Caco-2 (cell line): ENCODE measurements at regions not wholly inside any gene's neighbourhood (a gene's known extent, or its start where the extent isn't known, plus 50 kb on each side); places are given as distances from the start of the nearest gene placed in this dataset.

Source experiments
- BruUV-seq: library from RNA; stranded (reverse); fragments of 400-500 nt; replicated peaks from 2 replicates; lab custom pipeline; 2021; lab: Mats Ljungman, UMichigan
- CTCF ChIA-PET: fragments of 300-600 bp; sonication (Branson Sonifier 250); formaldehyde crosslinking; loops from one replicate; lab custom pipeline; 2022; ENCODE audit warnings: antibody characterized with exemption; lab: Charles Lee
- POLR2A ChIA-PET: fragments of 300-600 bp; sonication (Branson Sonifier 250); formaldehyde crosslinking; loops from one replicate; lab custom pipeline; 2022; ENCODE audit warnings: antibody characterized with exemption; lab: Charles Lee
- DNase-seq, 2 experiments: peaks; one replicate each; pipeline versions ENCODE4 v3.0.0 to v3.0.0-alpha.2; 2020 to 2022
- H3K27me3 ChIP-seq: replicated peaks from 2 replicates; pipeline ENCODE4 v1.6.0; 2011; ENCODE audit warnings: low read length; ENCODE audit not compliant: control insufficient read depth, insufficient read depth
- H3K36me3 ChIP-seq: 2 replicates; pipeline ENCODE4 v1.5.1; 2011; ENCODE audit warnings: low read length; ENCODE audit not compliant: control insufficient read depth, insufficient read depth
- H3K4me1 ChIP-seq: fragments of 250-450 bp; sonication (Bioruptor Pico); 2 replicates; pipeline ENCODE4 v1.5.1; 2020; ENCODE audit warnings: mild to moderate bottlenecking
- H3K4me3 ChIP-seq: 2 replicates; pipeline ENCODE4 v1.5.1; 2011; ENCODE audit warnings: low read depth, mild to moderate bottlenecking, control low read depth, low read length
- H3K9me3 ChIP-seq: fragments of 250-450 bp; sonication (Bioruptor Pico); 2 replicates; pipeline ENCODE4 v1.5.1; 2020; ENCODE audit warnings: mild to moderate bottlenecking, moderate library complexity
- H3K27ac Mint-ChIP-seq: one replicate; pipeline ENCODE4 v1.8.0; 2022; ENCODE audit warnings: mixed read lengths; ENCODE audit not compliant: unreplicated experiment
- H3K27me3 Mint-ChIP-seq: one replicate; pipeline ENCODE4 v1.8.0; 2022; ENCODE audit warnings: mixed read lengths; ENCODE audit not compliant: insufficient read depth, unreplicated experiment
- H3K36me3 Mint-ChIP-seq: one replicate; pipeline ENCODE4 v1.8.0; 2022; ENCODE audit warnings: mild to moderate bottlenecking, mixed read lengths; ENCODE audit not compliant: insufficient read depth, unreplicated experiment
- H3K4me1 Mint-ChIP-seq: one replicate; pipeline ENCODE4 v1.8.0; 2022; ENCODE audit warnings: low read depth, mixed read lengths; ENCODE audit not compliant: unreplicated experiment
- H3K4me3 Mint-ChIP-seq: one replicate; pipeline ENCODE4 v1.8.0; 2022; ENCODE audit warnings: mild to moderate bottlenecking, moderate library complexity, mixed read lengths; ENCODE audit not compliant: unreplicated experiment
- H3K9me3 Mint-ChIP-seq: one replicate; pipeline ENCODE4 v1.8.0; 2022; ENCODE audit warnings: mixed read lengths; ENCODE audit not compliant: unreplicated experiment
- intact Hi-C: fragments of 100-400 bp; cut with micrococcal nuclease; formaldehyde crosslinking; loops from one replicate; pipeline ENCODE4 v1.10.0; 2022; ENCODE audit not compliant: unreplicated experiment
- TF ChIP-seq, protein P1 (sequence below), 2 experiments: fragments of 200-600 bp in 1 of 2; IDR thresholded peaks; 1 replicate in 1 of 2; 2 replicates in 1 of 2; pipeline versions ENCODE4 v1.5.1 to v1.8.0; 2011 to 2022; ENCODE audit warnings: antibody characterized with exemption in 1 of 2, control low read depth in 1 of 2, inconsistent platforms in 1 of 2, low read depth in 1 of 2, low read length in 1 of 2, mild to moderate bottlenecking in 1 of 2, moderate library complexity in 1 of 2; ENCODE audit not compliant: insufficient read depth in 1 of 2, severe bottlenecking in 1 of 2, unreplicated experiment in 1 of 2

DNA sequence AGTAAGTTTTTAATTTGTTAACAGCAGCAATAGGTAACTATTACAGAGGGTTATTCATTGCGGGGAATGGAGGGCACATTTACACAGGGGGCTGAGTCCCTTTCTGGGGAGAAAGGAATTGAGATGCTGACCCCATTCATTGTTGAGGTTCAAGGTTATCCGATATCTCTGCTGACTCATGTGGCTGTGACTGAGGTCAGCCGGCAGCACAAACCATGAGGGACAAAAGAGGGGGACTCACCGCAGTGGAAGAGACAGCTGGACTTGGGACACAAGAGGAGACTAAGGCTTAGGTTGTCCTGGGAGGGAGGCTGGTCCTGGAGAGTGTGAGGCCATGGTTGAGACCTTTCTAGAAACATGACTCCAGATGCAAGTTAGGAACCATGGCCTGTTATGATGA is 119.1 kb upstream of the XYLT1 start:
- intact Hi-C loops = no loop called here
- H3K27me3 ChIP-seq = no peaks in the 10 kb centered on the region
- no peaks in the 10 kb centered on the region for H3K9me3 Mint-ChIP-seq
- POLR2A ChIA-PET = no interaction called here
- no peak overlapping the region for H3K4me3 ChIP-seq
- no peak overlapping the region for H3K4me3 Mint-ChIP-seq
- H3K4me1 Mint-ChIP-seq = no peaks in the 10 kb centered on the region
- TF ChIP-seq, protein P1, sequence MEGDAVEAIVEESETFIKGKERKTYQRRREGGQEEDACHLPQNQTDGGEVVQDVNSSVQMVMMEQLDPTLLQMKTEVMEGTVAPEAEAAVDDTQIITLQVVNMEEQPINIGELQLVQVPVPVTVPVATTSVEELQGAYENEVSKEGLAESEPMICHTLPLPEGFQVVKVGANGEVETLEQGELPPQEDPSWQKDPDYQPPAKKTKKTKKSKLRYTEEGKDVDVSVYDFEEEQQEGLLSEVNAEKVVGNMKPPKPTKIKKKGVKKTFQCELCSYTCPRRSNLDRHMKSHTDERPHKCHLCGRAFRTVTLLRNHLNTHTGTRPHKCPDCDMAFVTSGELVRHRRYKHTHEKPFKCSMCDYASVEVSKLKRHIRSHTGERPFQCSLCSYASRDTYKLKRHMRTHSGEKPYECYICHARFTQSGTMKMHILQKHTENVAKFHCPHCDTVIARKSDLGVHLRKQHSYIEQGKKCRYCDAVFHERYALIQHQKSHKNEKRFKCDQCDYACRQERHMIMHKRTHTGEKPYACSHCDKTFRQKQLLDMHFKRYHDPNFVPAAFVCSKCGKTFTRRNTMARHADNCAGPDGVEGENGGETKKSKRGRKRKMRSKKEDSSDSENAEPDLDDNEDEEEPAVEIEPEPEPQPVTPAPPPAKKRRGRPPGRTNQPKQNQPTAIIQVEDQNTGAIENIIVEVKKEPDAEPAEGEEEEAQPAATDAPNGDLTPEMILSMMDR (IDR thresholded peaks at IDR 0.05; ENCODE audit: insufficient read depth in 1 of 2, low read depth in 1 of 2, low read length in 1 of 2, severe bottlenecking in 1 of 2, unreplicated experiment in 1 of 2) = no peak
- peaks cover 17% of the 10 kb centered on the region for H3K27me3 Mint-ChIP-seq
- no peaks in the 10 kb centered on the region for H3K4me1 ChIP-seq
- H3K9me3 ChIP-seq = no peaks in the 10 kb centered on the region
- BruUV-seq = no TSS peak
- DNase-seq = no peak
- no peaks in the 10 kb centered on the region for H3K36me3 Mint-ChIP-seq
- no peaks in the 10 kb centered on the region for H3K36me3 ChIP-seq
- CTCF ChIA-PET = no interaction called here
- H3K27ac Mint-ChIP-seq = no peak overlapping the region

DNA sequence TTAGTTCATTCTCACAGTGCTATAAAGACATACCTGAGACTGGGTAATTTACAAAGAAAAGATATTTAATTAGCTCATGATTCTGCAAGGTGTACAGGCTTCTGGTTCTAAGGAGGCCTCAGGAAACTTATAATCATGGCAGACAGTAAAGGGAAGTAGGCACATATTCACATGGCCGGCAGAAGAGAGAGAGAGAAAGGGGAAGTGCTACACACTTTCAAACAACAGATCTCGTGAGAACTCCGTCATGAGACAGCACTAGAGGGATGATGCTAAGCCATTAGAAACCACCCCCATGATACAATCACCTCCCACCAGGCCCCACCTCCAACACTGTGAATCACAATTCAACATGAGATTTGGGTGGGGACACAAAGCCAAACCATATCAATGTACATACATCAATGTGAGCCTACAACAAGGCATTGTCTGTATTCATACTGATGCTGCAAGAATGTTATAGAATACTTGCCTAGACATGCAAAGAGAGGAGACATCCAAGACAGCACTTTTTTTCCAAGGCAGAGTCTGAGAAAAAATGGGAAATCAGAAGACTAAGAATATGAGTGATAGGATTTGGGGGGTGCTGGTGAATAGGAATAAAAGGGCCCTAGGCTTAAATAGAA is 114.8 kb upstream of the XYLT1 start:
- H3K36me3 Mint-ChIP-seq = no peaks in the 10 kb centered on the region
- ChIA-PET POLR2A (no interaction called here), CTCF (no interaction called here)
- no peak overlapping the region for H3K4me3 ChIP-seq
- TF ChIP-seq, protein P1 (IDR thresholded peaks at IDR 0.05; ENCODE audit: insufficient read depth in 1 of 2, low read depth in 1 of 2, low read length in 1 of 2, severe bottlenecking in 1 of 2, unreplicated experiment in 1 of 2) = no peak
- intact Hi-C loops = no loop called here
- no TSS peak for BruUV-seq
- H3K9me3 ChIP-seq = no peaks in the 10 kb centered on the region
- no peak overlapping the region for H3K4me3 Mint-ChIP-seq
- no peaks in the 10 kb centered on the region for H3K4me1 ChIP-seq
- H3K36me3 ChIP-seq = no peaks in the 10 kb centered on the region
- H3K9me3 Mint-ChIP-seq = no peaks in the 10 kb centered on the region
- H3K4me1 Mint-ChIP-seq = no peaks in the 10 kb centered on the region
- DNase-seq = no peak
- no peak overlapping the region for H3K27ac Mint-ChIP-seq
- H3K27me3 ChIP-seq = no peaks in the 10 kb centered on the region
- H3K27me3 Mint-ChIP-seq = peaks cover 10% of the 10 kb centered on the region

DNA sequence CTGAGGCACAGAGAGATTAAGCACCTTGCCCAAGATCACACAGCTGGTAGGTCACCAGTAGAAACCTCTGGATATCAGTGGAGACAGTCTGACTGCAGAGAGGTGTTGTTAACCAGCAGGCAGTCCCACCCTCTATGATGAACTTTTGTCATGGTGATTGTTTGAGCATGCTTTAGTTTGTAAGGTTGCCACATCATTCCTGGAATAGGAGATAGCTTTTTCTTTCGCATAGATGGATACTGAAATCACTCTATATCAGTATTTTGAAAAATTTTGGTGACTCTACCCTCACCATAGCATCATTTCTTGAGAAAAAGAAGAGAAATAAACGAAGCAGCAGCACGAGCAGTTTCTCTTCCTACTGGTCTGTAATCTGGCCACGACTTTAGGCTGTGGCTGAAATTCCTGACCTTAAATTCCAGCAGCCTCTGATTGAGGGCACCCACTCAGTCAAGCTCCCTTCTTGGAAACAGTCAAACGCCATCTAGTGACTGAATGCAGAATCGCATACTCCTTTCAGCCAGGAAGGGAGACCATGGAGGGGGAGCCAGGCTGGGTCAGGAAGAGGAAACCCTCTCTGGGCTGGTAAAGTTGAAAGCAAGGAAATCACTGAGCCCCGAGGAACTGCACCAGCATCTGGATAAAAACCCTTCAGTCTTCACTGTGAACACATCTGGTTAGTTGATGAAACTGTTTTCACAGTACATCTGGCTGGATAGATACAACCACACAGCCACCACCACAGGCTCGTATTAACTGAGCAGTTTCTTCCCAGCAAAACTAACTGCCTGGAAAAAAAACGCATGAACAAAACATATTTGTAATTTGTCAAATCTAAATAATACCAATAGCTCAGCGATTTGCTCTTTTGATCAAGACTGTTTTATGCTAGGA is 108.5 kb upstream of the XYLT1 start:
- Mint-ChIP-seq H3K9me3 (no peaks in the 10 kb centered on the region), H3K27me3 (no peaks in the 10 kb centered on the region), H3K36me3 (no peaks in the 10 kb centered on the region), H3K4me3 (peak overlapping the region; percentile 53), H3K27ac (peak overlapping the region; percentile 76), H3K4me1 (peaks cover 9% of the 10 kb centered on the region)
- no TSS peak for BruUV-seq
- intact Hi-C loops = loop anchor here (1.0 to 5.0 kb wide), 3 partner anchors 23 to 717 kb away; no protein-coding TSS in a partner anchor
- TF ChIP-seq, protein P1 (IDR thresholded peaks at IDR 0.05; ENCODE audit: insufficient read depth in 1 of 2, low read depth in 1 of 2, low read length in 1 of 2, severe bottlenecking in 1 of 2, unreplicated experiment in 1 of 2) = peak; percentile 76 to 89
- Histone ChIP-seq H3K4me1 (peaks cover 7% of the 10 kb centered on the region), H3K4me3 (no peak overlapping the region), H3K27me3 (no peaks in the 10 kb centered on the region), H3K36me3 (no peaks in the 10 kb centered on the region), H3K9me3 (no peaks in the 10 kb centered on the region)
- DNase-seq = peak; percentile 83 to 87
- POLR2A ChIA-PET = interaction anchor here (0.5 kb wide), 1 partner anchor 22 kb away, joined by 3 read pairs; no protein-coding TSS in a partner anchor
- CTCF ChIA-PET = interaction anchor here (0.6 to 2.9 kb wide), 13 partner anchors 8 to 359 kb away, joined by 3 to 16 read pairs (median 3); no protein-coding TSS in a partner anchor
